Stimulated activated CD4-positive, alpha-beta T cell treated with anti-CD3 and anti-CD28 coated beads, TNF-alpha, amount 100 ng/mL, for 48 hours (primary cell): ENCODE measurements at regions not wholly inside any gene's neighbourhood (a gene's known extent, or its start where the extent isn't known, plus 50 kb on each side); places are given as distances from the start of the nearest gene placed in this dataset.

Experiments used
- DNase-seq, 3 donors: peaks; one replicate each; pipeline ENCODE4 v3.0.0-alpha.2; 2020; ENCODE audit warnings: low read depth in 3 of 3

DNA sequence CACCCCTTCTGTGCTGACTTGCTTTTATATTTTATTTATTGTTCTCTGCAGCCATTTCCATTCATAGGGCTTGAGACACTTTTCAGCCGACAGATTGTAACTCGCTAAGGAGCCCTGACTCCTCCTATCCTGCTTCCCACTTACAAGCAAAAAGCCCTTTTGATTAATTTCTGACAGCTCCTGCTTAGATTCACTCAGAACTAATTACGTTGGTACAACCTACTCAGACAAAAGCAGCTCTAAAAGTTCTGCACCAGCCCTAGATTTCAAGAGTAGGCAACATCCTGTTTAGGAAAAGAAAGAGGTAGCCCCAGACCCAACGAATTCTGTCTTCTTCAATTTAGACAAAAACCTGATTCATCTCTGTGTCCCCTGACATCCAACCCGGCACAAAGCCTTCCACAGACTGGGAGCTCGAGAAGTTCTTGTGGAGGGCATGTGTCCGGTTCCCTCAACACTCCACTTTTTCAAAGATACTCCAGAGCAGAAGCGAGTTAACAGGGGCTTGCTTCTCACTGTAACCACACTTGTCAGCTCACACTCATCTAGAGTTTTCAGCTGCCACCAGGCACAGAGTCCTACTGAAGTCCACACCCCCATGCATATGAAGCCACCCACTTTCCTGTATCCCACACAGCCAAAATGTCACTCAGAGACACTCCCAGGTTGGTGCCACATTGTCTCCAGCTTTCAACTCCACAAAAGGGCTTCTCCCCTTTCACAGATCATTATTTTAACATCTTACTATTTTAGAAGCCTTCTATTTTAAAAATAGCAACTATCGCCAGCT lies 113.6 kb upstream of the NFE2L3 start:
- no peak for DNase-seq

DNA sequence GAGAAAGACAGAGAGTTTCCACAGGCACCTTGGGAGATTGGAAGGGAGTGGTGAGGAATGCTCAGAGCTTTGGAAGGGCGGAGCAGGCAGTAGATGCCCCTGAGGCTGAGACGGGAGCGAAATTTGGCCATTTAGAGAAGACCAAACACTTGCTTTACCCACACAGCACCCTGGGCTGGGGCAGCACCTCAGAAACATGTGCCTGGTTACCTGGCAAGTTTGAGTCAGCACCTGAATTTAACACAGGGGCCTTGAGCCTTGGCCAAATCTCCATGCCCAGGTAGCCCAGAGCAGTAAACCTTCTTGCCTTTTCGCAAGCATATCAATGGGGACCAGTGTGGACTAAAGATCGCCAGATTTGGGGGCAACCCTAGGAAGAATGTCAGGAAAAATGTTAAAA lies 111.9 kb upstream of the NFE2L3 start:
- no peak for DNase-seq

- no peak for DNase-seq
These were observed 109.8 kb upstream of the NFE2L3 start for GRCh38 chr7:26042237-26042636.

DNA sequence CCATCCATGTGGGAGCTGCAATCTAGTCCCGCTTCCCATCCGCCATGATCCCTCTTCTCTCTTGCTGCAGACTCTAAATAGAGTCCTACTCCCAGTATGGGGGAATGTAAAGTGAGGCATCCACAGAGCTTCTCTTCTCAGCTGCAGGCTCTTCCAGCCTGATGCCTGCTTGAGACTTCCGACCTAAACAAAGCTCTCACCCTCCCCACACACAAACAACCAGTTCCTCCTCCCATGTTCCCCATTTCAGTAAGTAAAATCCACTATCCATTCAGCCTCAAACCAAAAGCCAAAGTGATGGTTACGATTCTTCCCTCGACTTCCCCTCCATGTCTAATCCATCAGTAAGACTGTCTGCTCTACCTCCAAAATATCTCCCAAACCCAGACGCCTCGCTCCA lies 108.2 kb upstream of the NFE2L3 start:
- no peak for DNase-seq

DNA sequence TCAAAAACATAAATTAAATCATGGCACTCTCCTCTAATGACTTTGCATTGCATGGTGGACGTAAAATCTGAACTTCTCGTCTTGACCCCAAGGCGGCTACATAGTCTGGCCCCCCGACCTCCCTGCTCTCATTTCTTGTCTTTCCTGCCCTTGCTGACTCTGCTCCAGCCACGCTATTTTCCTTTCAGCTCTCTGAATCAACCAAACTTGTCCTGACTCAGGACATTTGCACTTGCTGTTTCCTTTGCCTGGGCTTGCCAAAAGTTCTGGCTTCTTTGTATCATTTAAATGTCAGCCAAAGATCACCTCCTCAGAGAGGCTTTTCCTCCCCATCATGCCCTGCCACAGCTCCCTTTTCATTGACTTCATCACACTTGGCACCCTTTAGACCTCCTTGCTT lies 107.7 kb upstream of the NFE2L3 start:
- DNase-seq, result no peak

GRCh38 chr7:26046150-26046549 lies 105.8 kb upstream of the NFE2L3 start:
- no peak for DNase-seq

DNA sequence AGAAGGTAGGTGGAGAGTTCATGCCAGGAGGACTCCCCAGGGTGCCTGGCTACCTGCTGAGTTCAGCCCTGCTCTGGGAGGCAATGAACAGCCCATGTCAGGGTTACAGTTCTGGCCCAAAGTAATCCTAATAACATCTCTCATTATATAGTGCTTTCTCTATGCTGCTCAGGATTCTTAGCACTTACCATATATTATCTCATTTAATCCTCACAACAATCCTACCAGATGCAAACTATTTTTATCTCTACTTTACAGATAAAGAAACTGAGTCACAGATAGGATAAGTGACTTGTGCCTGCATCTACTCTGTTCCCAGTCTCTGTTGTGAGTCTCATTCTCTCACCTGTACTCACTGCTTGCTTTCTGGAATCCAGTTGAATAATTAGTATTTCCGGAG lies 105.1 kb upstream of the NFE2L3 start:
- DNase-seq, result no peak

GRCh38 chr7:26048663-26049062 lies 103.3 kb upstream of the NFE2L3 start:
- DNase-seq, result no peak

DNA sequence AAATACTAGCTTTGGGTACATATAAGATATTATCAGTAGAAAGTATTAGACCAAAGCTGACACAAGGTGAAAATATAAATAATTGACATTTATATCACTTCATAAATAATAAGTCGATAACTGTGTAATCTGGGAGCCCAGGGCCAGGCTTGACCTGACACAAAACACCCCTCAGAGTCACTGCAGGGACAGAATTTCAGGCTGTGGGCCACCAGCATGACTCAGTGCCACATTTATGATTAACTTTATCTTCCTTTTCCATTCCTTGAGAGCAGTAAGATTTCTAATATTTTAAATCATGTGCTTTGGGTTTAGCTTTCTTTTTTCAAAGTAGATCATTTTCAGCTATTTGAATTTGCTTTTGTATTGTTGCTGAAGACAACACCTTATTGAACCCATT lies 102.9 kb upstream of the NFE2L3 start:
- DNase-seq, result no peak

DNA sequence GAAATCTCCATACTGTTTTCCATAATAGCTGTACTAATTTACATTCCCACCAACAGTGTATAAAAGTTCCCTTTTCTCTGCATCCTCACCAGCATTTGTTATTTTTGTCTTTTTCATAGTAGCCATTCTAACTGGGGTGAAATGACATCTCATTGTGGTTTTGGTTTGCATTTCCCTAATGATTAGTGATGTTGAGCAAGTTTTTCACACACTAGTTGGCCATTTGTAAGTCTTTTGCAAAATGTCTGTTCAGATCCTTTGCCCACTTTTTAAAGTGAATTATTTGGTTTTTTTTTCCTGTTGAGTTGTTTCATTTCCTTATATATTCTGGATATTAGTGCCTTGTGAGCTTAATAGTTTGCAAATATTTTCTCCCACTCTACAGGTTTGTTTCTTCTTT lies 101.0 kb upstream of the NFE2L3 start:
- DNase-seq, result no peak

DNA sequence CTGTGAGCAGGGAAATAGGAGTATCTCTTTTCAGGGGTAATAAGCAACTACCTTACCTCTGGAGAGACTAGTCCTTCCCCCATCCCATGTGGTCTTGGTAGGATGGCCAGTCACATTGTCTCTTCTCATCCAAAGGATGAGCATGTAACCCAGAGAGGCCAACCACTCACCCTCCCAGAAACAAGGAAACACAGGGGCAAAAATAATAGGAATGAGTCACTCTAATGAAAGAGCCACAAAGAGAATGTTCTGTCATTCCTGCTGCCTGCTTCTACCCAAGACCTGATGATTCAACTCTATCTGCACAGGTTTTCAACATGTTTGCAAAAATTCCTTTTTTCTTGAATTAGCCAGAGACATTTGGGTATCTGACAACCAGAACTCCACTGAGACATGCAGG lies 99.3 kb upstream of the NFE2L3 start:
- no peak for DNase-seq

- no peak for DNase-seq
These were observed 97.6 kb upstream of the NFE2L3 start for GRCh38 chr7:26054386-26054785.

- no peak for DNase-seq
These were observed 96.8 kb upstream of the NFE2L3 start for GRCh38 chr7:26055241-26055640.

GRCh38 chr7:26060733-26061677 lies 91.0 kb upstream of the NFE2L3 start:
- no peak for DNase-seq

DNA sequence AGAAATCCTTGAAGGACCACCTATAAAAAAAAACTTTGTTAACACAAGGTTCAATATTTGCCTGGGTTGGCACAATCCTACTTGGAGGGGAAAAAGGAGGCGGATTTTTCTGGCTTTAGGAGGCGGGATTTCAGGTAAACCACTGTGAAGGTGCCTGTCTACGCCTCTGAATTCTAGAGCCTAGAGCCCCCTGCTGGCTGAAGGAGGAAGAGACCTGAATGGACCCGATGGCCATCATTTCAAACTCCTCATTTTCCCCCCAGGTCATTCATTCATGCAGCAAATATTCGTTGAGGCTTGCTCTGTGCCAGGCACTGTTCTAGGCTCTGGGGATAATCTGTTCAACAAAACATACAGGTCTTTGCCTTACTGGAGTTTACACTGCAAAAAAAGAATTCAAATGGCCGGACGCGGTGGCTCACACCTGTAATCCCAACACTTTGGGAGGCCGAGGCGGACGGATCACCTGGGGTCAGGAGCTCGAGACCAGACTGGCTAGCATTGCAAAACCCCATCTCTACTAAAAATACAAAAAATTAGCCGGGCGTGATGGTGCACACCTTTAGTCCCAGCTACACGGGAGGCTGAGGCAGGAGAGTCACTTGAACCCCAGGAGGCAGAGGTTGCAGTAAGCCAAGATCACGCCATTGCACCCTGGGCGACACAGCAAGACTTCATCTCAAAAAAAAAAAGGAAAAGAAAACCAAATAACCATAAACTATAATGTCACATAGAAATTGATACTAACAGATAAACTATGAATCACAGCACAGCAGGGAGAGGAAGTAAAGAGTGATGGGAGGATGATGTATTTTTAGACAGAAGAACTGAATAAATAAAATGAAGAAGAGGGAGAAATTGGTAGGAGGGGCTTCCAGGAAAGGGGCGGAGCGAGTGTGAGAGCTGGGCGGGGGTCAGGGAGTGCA lies 90.1 kb upstream of the NFE2L3 start:
- peak; percentile 54 to 63 (median 61) for DNase-seq

DNA sequence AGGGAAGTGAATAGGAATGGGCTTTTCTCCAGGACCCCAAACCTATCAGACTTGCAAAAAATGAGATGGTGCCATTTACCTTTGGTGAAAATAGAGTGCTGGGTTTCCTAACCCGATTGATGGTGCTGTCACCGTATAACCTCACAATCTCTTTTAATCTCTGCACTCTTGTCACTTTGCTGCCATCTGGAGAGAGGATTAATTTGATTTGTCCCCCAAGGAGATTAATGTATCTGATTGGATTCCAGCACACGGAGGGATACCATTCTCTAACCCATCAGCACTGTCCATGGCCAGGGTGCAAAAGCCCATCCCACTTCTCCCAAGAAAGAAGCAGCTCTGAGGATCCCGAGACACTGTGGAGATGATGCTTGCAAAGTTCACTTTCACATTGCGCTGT lies 86.3 kb upstream of the NFE2L3 start:
- no peak for DNase-seq

GRCh38 chr7:26066736-26067135 lies 85.3 kb upstream of the NFE2L3 start:
- DNase-seq, result no peak

DNA sequence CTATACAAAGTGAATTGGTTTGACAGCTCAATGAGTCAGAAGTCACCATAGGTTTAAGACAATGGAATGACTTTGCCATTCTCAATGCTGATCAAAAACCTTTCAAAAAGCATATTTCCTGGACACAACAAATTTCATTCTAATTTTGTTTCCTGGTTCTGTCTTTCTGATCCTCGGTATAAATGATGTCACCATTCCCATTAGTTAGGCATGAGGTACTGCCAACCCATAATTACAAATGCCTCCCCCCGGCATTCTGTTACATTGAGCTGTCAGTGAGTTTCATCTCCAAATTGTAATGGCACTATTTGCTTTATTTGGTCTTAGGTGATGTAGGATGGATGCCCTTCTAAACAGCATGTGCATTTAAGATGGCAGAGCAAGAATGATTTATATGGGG lies 81.7 kb upstream of the NFE2L3 start:
- no peak for DNase-seq

GRCh38 chr7:26071622-26072456 lies 80.2 kb upstream of the NFE2L3 start:
- no peak for DNase-seq

GRCh38 chr7:26073041-26073440 lies 79.0 kb upstream of the NFE2L3 start:
- DNase-seq, result no peak

- no peak for DNase-seq
These were observed 77.1 kb upstream of the NFE2L3 start for GRCh38 chr7:26074919-26075318.
